ENCODE measurements at regions not wholly inside any gene's neighbourhood (a gene's known extent, or its start where the extent isn't known, plus 50 kb on each side); places are given as distances from the start of the nearest gene placed in this dataset.
"Not testable (repeated sequence)": the region's sequence is repeated elsewhere in the genome, so short reads cannot be mapped to it uniquely, and the experiment has no call there.

GRCh38 chr6:74199215-74199915 lies 503.4 kb downstream of the CD109 start:
- peak in 1 of 2 experiments; percentile 5 for DNase-seq (ENCODE audit: low read depth in 2 of 2)

- no peak for DNase-seq (ENCODE audit: low read depth in 2 of 2)
Observed at GRCh38 chr6:74197310-74197709, 501.3 kb downstream of the CD109 start.

- no peak for DNase-seq (ENCODE audit: low read depth in 2 of 2)
Observed at GRCh38 chr6:74187811-74188210, 491.8 kb downstream of the CD109 start.

- no peak for DNase-seq (ENCODE audit: low read depth in 2 of 2)
Observed at GRCh38 chr6:74182992-74183391, 487.0 kb downstream of the CD109 start.

GRCh38 chr6:74181471-74181870 lies 485.5 kb downstream of the CD109 start:
- DNase-seq (ENCODE audit: low read depth in 2 of 2): no peak

- no peak for DNase-seq (ENCODE audit: low read depth in 2 of 2)
Observed at GRCh38 chr6:74177506-74177905, 481.5 kb downstream of the CD109 start.

GRCh38 chr6:74170550-74170949 lies 474.5 kb downstream of the CD109 start:
- DNase-seq (ENCODE audit: low read depth in 2 of 2): not testable (repeated sequence)

- peak; percentile 44 to 48 for DNase-seq (ENCODE audit: low read depth in 2 of 2)
Observed at GRCh38 chr6:74170118-74170517, 474.1 kb downstream of the CD109 start.

- DNase-seq (ENCODE audit: low read depth in 2 of 2): no peak
Observed at GRCh38 chr6:74167976-74168375, 472.0 kb downstream of the CD109 start.

- DNase-seq (ENCODE audit: low read depth in 2 of 2): no peak
Observed at GRCh38 chr6:74167511-74167910, 471.5 kb downstream of the CD109 start.

- no peak for DNase-seq (ENCODE audit: low read depth in 2 of 2)
Observed at GRCh38 chr6:74166849-74167248, 470.8 kb downstream of the CD109 start.

GRCh38 chr6:74161380-74161779 lies 465.4 kb downstream of the CD109 start:
- no peak for DNase-seq (ENCODE audit: low read depth in 2 of 2)

- DNase-seq (ENCODE audit: low read depth in 2 of 2): no peak
Observed at GRCh38 chr6:74152096-74152675, 456.2 kb downstream of the CD109 start.

- DNase-seq (ENCODE audit: low read depth in 2 of 2): no peak
Observed at GRCh38 chr6:74145931-74146330, 449.9 kb downstream of the CD109 start.

- DNase-seq (ENCODE audit: low read depth in 2 of 2): peak; percentile 68 to 73
Observed at GRCh38 chr6:74137911-74138310, 441.9 kb downstream of the CD109 start.

- DNase-seq (ENCODE audit: low read depth in 2 of 2): no peak
Observed at GRCh38 chr6:74134327-74134726, 438.3 kb downstream of the CD109 start.

GRCh38 chr6:74133073-74133472 lies 437.1 kb downstream of the CD109 start:
- DNase-seq (ENCODE audit: low read depth in 2 of 2): no peak

GRCh38 chr6:74130641-74131040 lies 434.6 kb downstream of the CD109 start:
- DNase-seq (ENCODE audit: low read depth in 2 of 2): no peak

- peak in 1 of 2 experiments; percentile 13 for DNase-seq (ENCODE audit: low read depth in 2 of 2)
Observed at GRCh38 chr6:74128536-74128935, 432.5 kb downstream of the CD109 start.

- no peak for DNase-seq (ENCODE audit: low read depth in 2 of 2)
Observed at GRCh38 chr6:74117113-74117512, 421.1 kb downstream of the CD109 start.

GRCh38 chr6:74115674-74116073 lies 419.7 kb downstream of the CD109 start:
- DNase-seq (ENCODE audit: low read depth in 2 of 2): no peak

- no peak for DNase-seq (ENCODE audit: low read depth in 2 of 2)
Observed at GRCh38 chr6:74114428-74114827, 418.4 kb downstream of the CD109 start.

GRCh38 chr6:74113901-74114300 lies 417.9 kb downstream of the CD109 start:
- no peak for DNase-seq (ENCODE audit: low read depth in 2 of 2)

GRCh38 chr6:74103417-74103816 lies 407.4 kb downstream of the CD109 start:
- no peak for DNase-seq (ENCODE audit: low read depth in 2 of 2)

Measured in fibroblast of skin of left quadriceps (primary cell).